IMR-90 (cell line): ENCODE measurements at regions not wholly inside any gene's neighbourhood (a gene's known extent, or its start where the extent isn't known, plus 50 kb on each side); places are given as distances from the start of the nearest gene placed in this dataset.
"Not testable (repeated sequence)": the region's sequence is repeated elsewhere in the genome, so short reads cannot be mapped to it uniquely, and the experiment has no call there.

Experiments
- ATAC-seq: fragments of 200-7000 bp; cut with Tn5 transposase; 2 replicates; pipeline ENCODE4 v1.9.1; 2020; ENCODE audit warnings: low read depth, mild to moderate bottlenecking, moderate library complexity
- BruUV-seq: library from RNA; stranded (reverse); fragments of 400-500 nt; replicated peaks from 2 replicates; lab custom pipeline; 2021; lab: Mats Ljungman, UMichigan
- CTCF ChIA-PET: fragments of 300-600 bp; formaldehyde crosslinking; extraction: SDS; loops from one replicate; lab custom pipeline; 2021; ENCODE audit warnings: antibody characterized with exemption; lab: Yijun Ruan, JAX
- POLR2A ChIA-PET: fragments of 300-600 bp; sonication (Branson Sonifier 250); formaldehyde crosslinking; loops from one replicate; lab custom pipeline; 2022; ENCODE audit warnings: antibody characterized with exemption; ENCODE audit not compliant: unreplicated experiment; lab: Charles Lee
- DNase-seq: peaks from one replicate; pipeline ENCODE4 v3.0.0; 2013
- H2AFZ ChIP-seq: replicated peaks from 2 replicates; pipeline ENCODE3; 2013; ENCODE audit warnings: low read length, mild to moderate bottlenecking; ENCODE audit not compliant: poor library complexity
- H2AK5ac ChIP-seq: 2 replicates; pipeline ENCODE4 v1.6.1; 2013; ENCODE audit warnings: low read depth, low read length, inconsistent platforms
- H2AK9ac ChIP-seq: replicated peaks from 2 replicates; pipeline ENCODE3; 2013; ENCODE audit warnings: mild to moderate bottlenecking, low read depth, low read length, moderate library complexity; ENCODE audit not compliant: poor library complexity
- H2BK120ac ChIP-seq: 2 replicates; pipeline ENCODE4 v1.6.1; 2013; ENCODE audit warnings: low read depth, low read length, inconsistent platforms
- H2BK15ac ChIP-seq: 3 replicates; pipeline ENCODE4 v1.6.1; 2013; ENCODE audit warnings: low read depth, low read length, inconsistent platforms
- H2BK20ac ChIP-seq: 2 replicates; pipeline ENCODE4 v1.6.1; 2013; ENCODE audit warnings: low read depth, mild to moderate bottlenecking, inconsistent platforms, low read length, moderate library complexity
- H2BK5ac ChIP-seq: 2 replicates; pipeline ENCODE4 v1.6.1; 2013; ENCODE audit warnings: mild to moderate bottlenecking, low read depth, low read length, inconsistent platforms; ENCODE audit not compliant: poor library complexity, severe bottlenecking
- H3K14ac ChIP-seq: replicated peaks from 2 replicates; pipeline ENCODE4 v1.6.1; 2013; ENCODE audit warnings: low read depth, low read length, inconsistent platforms
- H3K18ac ChIP-seq: 2 replicates; pipeline ENCODE4 v1.6.1; 2013; ENCODE audit warnings: low read depth, low read length, control low read depth
- H3K23ac ChIP-seq: 2 replicates; pipeline ENCODE4 v1.6.1; 2013; ENCODE audit warnings: low read depth, low read length, inconsistent platforms
- H3K27ac ChIP-seq: 2 replicates; pipeline ENCODE4 v1.5.1; 2013; ENCODE audit warnings: mild to moderate bottlenecking, control low read depth, low read length; ENCODE audit not compliant: insufficient read depth
- H3K27me3 ChIP-seq: 2 replicates; pipeline ENCODE4 v1.6.1; 2013; ENCODE audit warnings: low read length; ENCODE audit not compliant: control insufficient read depth, insufficient read depth
- H3K36me3 ChIP-seq: 2 replicates; pipeline ENCODE4 v1.6.1; 2013; ENCODE audit warnings: low read length, mixed read lengths; ENCODE audit not compliant: control insufficient read depth, insufficient read depth
- H3K4ac ChIP-seq: 2 replicates; pipeline ENCODE4 v1.6.1; 2013; ENCODE audit warnings: low read depth, low read length, inconsistent platforms
- H3K4me1 ChIP-seq: 2 replicates; pipeline ENCODE4 v1.6.1; 2013; ENCODE audit warnings: low read length, mixed read lengths; ENCODE audit not compliant: control insufficient read depth, insufficient read depth
- H3K4me2 ChIP-seq: 2 replicates; pipeline ENCODE4 v1.6.1; 2013; ENCODE audit warnings: low read depth, mild to moderate bottlenecking, control low read depth, low read length, moderate library complexity
- H3K4me3 ChIP-seq: 2 replicates; pipeline ENCODE4 v1.5.1; 2013; ENCODE audit warnings: low read depth, mild to moderate bottlenecking, control low read depth, low read length, moderate library complexity; ENCODE audit not compliant: insufficient read depth
- H3K56ac ChIP-seq: 2 replicates; pipeline ENCODE4 v1.6.1; 2013; ENCODE audit warnings: low read length, inconsistent platforms; ENCODE audit not compliant: insufficient read depth; ENCODE audit errors: extremely low read depth
- H3K79me1 ChIP-seq, 2 experiments: 2 replicates each; pipeline ENCODE4 v1.6.1; 2013; ENCODE audit warnings: low read length in 2 of 2, inconsistent platforms in 1 of 2, low read depth in 1 of 2
- H3K9ac ChIP-seq: 2 replicates; pipeline ENCODE4 v1.6.1; 2013; ENCODE audit warnings: low read depth, low read length, control low read depth
- H3K9me1 ChIP-seq: 2 replicates; pipeline ENCODE4 v1.6.1; 2013; ENCODE audit warnings: low read length, inconsistent platforms; ENCODE audit not compliant: insufficient read depth
- H3K9me3 ChIP-seq: 2 replicates; pipeline ENCODE4 v1.6.1; 2013; ENCODE audit warnings: low read length; ENCODE audit not compliant: control insufficient read depth, insufficient read depth
- H4K20me1 ChIP-seq: 2 replicates; pipeline ENCODE4 v1.6.1; 2013; ENCODE audit warnings: low read length, inconsistent platforms; ENCODE audit not compliant: insufficient read depth
- H4K5ac ChIP-seq: 2 replicates; pipeline ENCODE4 v1.6.1; 2013; ENCODE audit warnings: mild to moderate bottlenecking, low read depth, low read length, control low read depth
- H4K8ac ChIP-seq, 2 experiments: 2 replicates each; pipeline ENCODE4 v1.6.1; 2013; ENCODE audit warnings: low read depth in 2 of 2, low read length in 2 of 2, control low read depth in 1 of 2, inconsistent platforms in 1 of 2
- H4K91ac ChIP-seq: 2 replicates; pipeline ENCODE4 v1.6.1; 2013; ENCODE audit warnings: low read depth, low read length, inconsistent platforms; ENCODE audit not compliant: insufficient read depth
- BHLHE40 ChIP-seq: fragments of 150-350 bp; IDR thresholded peaks from 2 replicates; pipeline ENCODE4 v1.6.1; 2016; ENCODE audit warnings: mild to moderate bottlenecking, low read depth, low read length
- FOS ChIP-seq: fragments of 150-350 bp; IDR thresholded peaks from 2 replicates; pipeline ENCODE4 v1.6.1; 2016; ENCODE audit warnings: low read depth, low read length
- MAFK ChIP-seq: IDR thresholded peaks from 2 replicates; pipeline ENCODE4 v1.6.1; 2012; ENCODE audit warnings: low read depth, low read length, improper control_type of control experiment
- MAZ ChIP-seq: IDR thresholded peaks from 2 replicates; pipeline ENCODE4 v1.6.1; 2012; ENCODE audit warnings: low read depth, mild to moderate bottlenecking, low read length, improper control_type of control experiment, moderate library complexity, borderline replicate concordance
- MXI1 ChIP-seq: IDR thresholded peaks from 2 replicates; pipeline ENCODE4 v1.6.1; 2012; ENCODE audit warnings: low read depth, mild to moderate bottlenecking, low read length, moderate library complexity, borderline replicate concordance
- NFE2L2 ChIP-seq: fragments of 150-350 bp; IDR thresholded peaks from 2 replicates; pipeline ENCODE4 v1.6.1; 2016; ENCODE audit warnings: low read depth, mild to moderate bottlenecking, low read length
- WGBS, 2 experiments: methylation state at CpG; one replicate each; pipeline versions ENCODE4 v1.1.5 to v1.1.7; 2013; ENCODE audit warnings: missing lambda C conversion rate in 2 of 2; ENCODE audit not compliant: insufficient read length in 1 of 2; ENCODE audit errors: extremely low coverage in 2 of 2; 5-methylcytosine and 5-hydroxymethylcytosine counted together
- dilution Hi-C: fragments of 300-500 bp; cut with HindIII; formaldehyde crosslinking; loops from one replicate; pipeline ENCODE4 v1.14.3; 2018; ENCODE audit warnings: low sequenced_read_pairs; ENCODE audit not compliant: unreplicated experiment
- in situ Hi-C: fragments of 300-500 bp; cut with MboI; formaldehyde crosslinking; loops from 3 replicates; pipeline ENCODE4 v1.14.3; 2019; ENCODE audit warnings: low sequenced_read_pairs, inconsistent platforms, mixed read lengths
- intact Hi-C: fragments of 100-400 bp; cut with micrococcal nuclease; formaldehyde crosslinking; loops from 2 replicates; pipeline ENCODE4 v1.10.0; 2022
- TF ChIP-seq, protein P1 (sequence below): fragments of 150-350 bp; IDR thresholded peaks from 2 replicates; pipeline ENCODE4 v1.6.1; 2017; ENCODE audit warnings: mild to moderate bottlenecking, antibody characterized with exemption, low read length, low read depth

DNA sequence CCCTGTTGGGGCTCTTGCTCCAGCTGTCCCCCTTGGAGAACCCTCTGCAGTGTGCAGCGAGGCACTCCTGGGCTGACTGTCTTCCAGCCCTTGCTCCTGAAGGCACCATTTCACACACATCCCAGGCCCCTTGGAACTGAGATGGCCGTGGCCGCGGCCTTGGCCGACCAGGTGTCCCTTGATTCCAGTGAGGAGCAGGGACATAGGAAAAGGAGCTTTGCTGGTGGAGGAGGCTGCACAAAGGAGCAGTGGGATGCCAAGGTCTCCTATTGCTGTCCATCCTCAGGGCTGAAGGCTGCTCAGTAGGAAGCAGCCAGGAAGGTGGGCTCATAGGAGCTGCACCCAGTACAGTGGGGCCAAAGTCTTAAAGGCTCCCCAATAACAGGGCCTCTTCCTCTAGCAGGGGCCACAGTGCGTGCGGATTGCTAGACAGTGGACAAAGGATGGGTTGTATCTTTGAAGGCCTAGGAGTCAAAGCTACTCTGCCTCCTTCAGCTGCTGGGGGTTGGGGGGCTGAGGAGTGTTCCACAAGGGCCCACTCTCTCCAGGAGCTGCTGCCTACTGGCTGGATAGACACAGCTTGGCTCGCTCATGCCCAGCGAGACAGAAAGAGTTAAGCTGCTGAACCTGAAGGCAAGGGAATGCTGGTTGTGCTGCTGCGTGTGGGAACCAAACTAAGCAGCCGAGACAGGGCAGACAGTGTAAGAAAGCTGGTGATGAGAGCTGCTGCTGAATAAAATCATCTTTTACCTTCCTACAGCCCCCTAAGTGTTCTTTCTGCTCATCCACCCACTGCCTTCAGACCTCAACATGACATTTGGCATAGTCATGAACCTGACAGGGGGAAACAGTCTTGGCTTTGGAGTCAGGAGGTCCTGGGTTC lies 891.9 kb upstream of the ZNF722 start:
- WGBS, 2 experiments = no CpG with 5 or more reads among the region's 11 CpGs
- Histone ChIP-seq H4K91ac (no peak overlapping the region), H3K14ac (no peak overlapping the region), H3K4me1 (no peaks in the 10 kb centered on the region), H3K9ac (no peak overlapping the region), H3K27ac (no peak overlapping the region), H2BK20ac (no peak overlapping the region), H3K4me3 (no peak overlapping the region), H2AFZ (no peak overlapping the region), H3K9me1 (no peaks in the 10 kb centered on the region), H3K56ac (no peak overlapping the region), H4K5ac (no peak overlapping the region), H2AK9ac (no peak overlapping the region), H3K4me2 (no peak overlapping the region), H2AK5ac (no peak overlapping the region), H3K9me3 (peaks cover 33% of the 10 kb centered on the region), H4K20me1 (no peaks in the 10 kb centered on the region), H3K27me3 (no peaks in the 10 kb centered on the region), H2BK5ac (no peak overlapping the region), H3K79me1 (no peaks in the 10 kb centered on the region), H3K36me3 (no peaks in the 10 kb centered on the region), H2BK120ac (no peak overlapping the region), H2BK15ac (no peak overlapping the region), H4K8ac (no peak overlapping the region), H3K23ac (no peak overlapping the region), H3K4ac (no peak overlapping the region), H3K18ac (no peak overlapping the region)
- ChIA-PET CTCF (no interaction called here), POLR2A (no interaction called here)
- BruUV-seq = no TSS peak
- intact Hi-C loops = no loop called here
- dilution Hi-C loops = no loop called here
- TF ChIP-seq MXI1 (no peak), BHLHE40 (no peak), FOS (no peak), MAFK (no peak), MAZ (no peak), NFE2L2 (no peak)
- TF ChIP-seq, protein P1, sequence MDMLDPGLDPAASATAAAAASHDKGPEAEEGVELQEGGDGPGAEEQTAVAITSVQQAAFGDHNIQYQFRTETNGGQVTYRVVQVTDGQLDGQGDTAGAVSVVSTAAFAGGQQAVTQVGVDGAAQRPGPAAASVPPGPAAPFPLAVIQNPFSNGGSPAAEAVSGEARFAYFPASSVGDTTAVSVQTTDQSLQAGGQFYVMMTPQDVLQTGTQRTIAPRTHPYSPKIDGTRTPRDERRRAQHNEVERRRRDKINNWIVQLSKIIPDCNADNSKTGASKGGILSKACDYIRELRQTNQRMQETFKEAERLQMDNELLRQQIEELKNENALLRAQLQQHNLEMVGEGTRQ = no peak
- no peak for ATAC-seq
- no peak for DNase-seq
- in situ Hi-C loops = no loop called here

DNA sequence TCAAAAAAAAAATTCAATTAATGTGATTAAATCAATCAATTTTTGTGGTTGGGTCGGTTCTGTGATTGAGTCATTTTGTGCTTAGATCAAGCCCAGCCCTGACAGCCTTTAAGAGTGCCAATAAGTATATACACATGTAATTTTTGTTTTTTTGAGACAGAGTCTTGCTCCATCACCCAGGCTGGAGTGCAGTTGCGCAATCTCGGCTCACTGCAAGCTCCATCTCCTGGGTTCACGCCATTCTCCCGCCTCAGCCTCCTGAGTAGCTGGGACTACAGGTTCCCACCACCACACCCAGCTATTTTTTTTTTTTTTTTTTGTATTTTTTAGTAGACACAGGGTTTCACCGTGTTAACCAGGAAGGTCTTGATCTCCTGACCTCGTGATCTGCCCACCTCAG lies 887.1 kb upstream of the ZNF722 start:
- H2BK15ac ChIP-seq, DNase-seq, H3K36me3 ChIP-seq, H4K5ac ChIP-seq, H2AK9ac ChIP-seq, ATAC-seq, CTCF ChIA-PET, H2BK5ac ChIP-seq, H3K9ac ChIP-seq, H3K56ac ChIP-seq, H4K20me1 ChIP-seq, H3K27me3 ChIP-seq, BruUV-seq, dilution Hi-C loops, H2BK120ac ChIP-seq, H2AFZ ChIP-seq, H2BK20ac ChIP-seq, H3K4me2 ChIP-seq, H4K91ac ChIP-seq, H3K23ac ChIP-seq, H3K4me3 ChIP-seq, H3K79me1 ChIP-seq, in situ Hi-C loops, H3K4me1 ChIP-seq, H2AK5ac ChIP-seq, H3K4ac ChIP-seq, H3K9me1 ChIP-seq, H3K18ac ChIP-seq, intact Hi-C loops, H3K14ac ChIP-seq, H4K8ac ChIP-seq, H3K27ac ChIP-seq: not testable (repeated sequence)
- POLR2A ChIA-PET = interaction anchor here (0.7 kb wide), 1 partner anchor 60 kb away, joined by 3 read pairs; no protein-coding TSS in a partner anchor
- peaks cover 27% of the 10 kb centered on the region; the same call in 1 of the 2 replicates for H3K9me3 ChIP-seq
- no CpG with 5 or more reads among the region's 7 CpGs for WGBS, 2 experiments
